ENCODE measurements at regions not wholly inside any gene's neighbourhood (a gene's known extent, or its start where the extent isn't known, plus 50 kb on each side); places are given as distances from the start of the nearest gene placed in this dataset.

GRCh38 chr4:104811727-104812126 is 317.0 kb upstream of the CXXC4 start:
- DNase-seq: no peak

GRCh38 chr4:104815665-104816064 is 321.0 kb upstream of the CXXC4 start:
- DNase-seq: no peak

- no peak for DNase-seq
Measured at GRCh38 chr4:104818579-104818978, 323.9 kb upstream of the CXXC4 start.

GRCh38 chr4:104826171-104826570 is 320.5 kb upstream of the TET2 start:
- DNase-seq: no peak

- no peak for DNase-seq
Measured at GRCh38 chr4:104829761-104830160, 316.9 kb upstream of the TET2 start.

GRCh38 chr4:104848597-104849225 is 298.0 kb upstream of the TET2 start:
- no peak for DNase-seq

- DNase-seq: no peak
Measured at GRCh38 chr4:104859601-104860237, 287.0 kb upstream of the TET2 start.

GRCh38 chr4:104860238-104861123 is 286.2 kb upstream of the TET2 start:
- DNase-seq: peak; percentile 50

GRCh38 chr4:104866809-104867208 is 279.9 kb upstream of the TET2 start:
- DNase-seq: no peak

- DNase-seq: no peak
Measured at GRCh38 chr4:104868533-104868932, 278.1 kb upstream of the TET2 start.

- no peak for DNase-seq
Measured at GRCh38 chr4:104868958-104869357, 277.7 kb upstream of the TET2 start.

GRCh38 chr4:104869831-104870230 is 276.8 kb upstream of the TET2 start:
- no peak for DNase-seq

GRCh38 chr4:104870495-104871233 is 276.0 kb upstream of the TET2 start:
- no peak for DNase-seq

- DNase-seq: no peak
Measured at GRCh38 chr4:104878936-104879335, 267.7 kb upstream of the TET2 start.

- no peak for DNase-seq
Measured at GRCh38 chr4:104879367-104879766, 267.3 kb upstream of the TET2 start.

- no peak for DNase-seq
Measured at GRCh38 chr4:104879854-104880253, 266.8 kb upstream of the TET2 start.

GRCh38 chr4:104881136-104881886 is 265.4 kb upstream of the TET2 start:
- DNase-seq: no peak

- no peak for DNase-seq
Measured at GRCh38 chr4:104890598-104891275, 255.9 kb upstream of the TET2 start.

GRCh38 chr4:104896660-104897645 is 249.7 kb upstream of the TET2 start:
- DNase-seq: no peak

- DNase-seq: no peak
Measured at GRCh38 chr4:104899863-104900262, 246.8 kb upstream of the TET2 start.

GRCh38 chr4:104901438-104901837 is 245.2 kb upstream of the TET2 start:
- no peak for DNase-seq

Data from fibroblast of skin of right quadriceps (primary cell).